ENCODE measurements at regions not wholly inside any gene's neighbourhood (a gene's known extent, or its start where the extent isn't known, plus 50 kb on each side); places are given as distances from the start of the nearest gene placed in this dataset.

- WGBS, 2 experiments (ENCODE audit: extremely low coverage in 1 of 2, insufficient coverage in 1 of 2, insufficient read length in 1 of 2, insufficient replicate concordance in 2 of 2, low coverage in 1 of 2, low lambda C conversion rate in 2 of 2, missing lambda C conversion rate in 1 of 2) = 24% methylated on average over 40 of the region's 44 CpGs; no CpG with 5 or more reads in 1 of the 2 experiments
- no peak overlapping the region for H4K5ac ChIP-seq (ENCODE audit: insufficient read length, low read depth, low read length)
- POLR2A ChIA-PET (ENCODE audit: partially characterized antibody) = interaction anchor here (0.7 to 3.8 kb wide), 4 partner anchors 11 to 394 kb away, joined by 3 to 27 read pairs (median 3); partner anchors contain the start of gene USF1
- CTCF ChIA-PET (ENCODE audit: partially characterized antibody) = interaction anchor here (0.6 to 2.9 kb wide), 19 partner anchors 10 to 258 kb away, joined by 3 to 26 read pairs (median 3); no protein-coding TSS in a partner anchor
- H2BK12ac ChIP-seq (ENCODE audit: low read depth, low read length) = no peak overlapping the region
- peak overlapping the region; percentile 96 for H2AFZ ChIP-seq (ENCODE audit: low read length)
- H3K36me3 ChIP-seq (ENCODE audit: control insufficient read depth in 2 of 4, insufficient read depth in 4 of 4, low read length in 3 of 4) = no peaks in the 10 kb centered on the region
- no peak overlapping the region for H3K23ac ChIP-seq (ENCODE audit: insufficient read length)
- no peak overlapping the region for H2BK20ac ChIP-seq (ENCODE audit: low read length)
- H2BK5ac ChIP-seq (ENCODE audit: low read depth, low read length) = 0 out of 2 replicates have a peak overlapping the region, but pooled peaks have one; percentile 1
- H2AK5ac ChIP-seq (ENCODE audit: low read depth, low read length) = no peak overlapping the region
- H3K18ac ChIP-seq (ENCODE audit: extremely low read depth, low read length) = no peak overlapping the region
- peaks cover 0 to 5% (median 2%) of the 10 kb centered on the region in 4 experiments; a peak in 3 of 7 replicates for H3K4me1 ChIP-seq (replicated peaks in 1 of 4; ENCODE audit: control insufficient read depth in 3 of 4, insufficient read depth in 4 of 4, low read length in 3 of 4)
- H2BK15ac ChIP-seq (ENCODE audit: low read length) = no peak overlapping the region
- H3K9ac ChIP-seq (replicated peaks in 1 of 4; ENCODE audit: extremely low read depth in 1 of 4, low read depth in 3 of 4, low read length in 3 of 4) = peak overlapping the region in 2 of 4 experiments; percentile 36 to 48; a peak in 2 of 7 replicates
- peaks cover 10 to 35% (median 21%) of the 10 kb centered on the region in 4 experiments for H3K27me3 ChIP-seq (replicated peaks in 1 of 4; ENCODE audit: control insufficient read depth in 3 of 4, extremely low read depth in 1 of 4, insufficient read depth in 3 of 4, low read length in 3 of 4)
- H3K9me3 ChIP-seq (ENCODE audit: insufficient read depth in 2 of 2, low read depth in 1 of 2, low read length in 1 of 2) = no peaks in the 10 kb centered on the region
- DNase-seq (ENCODE audit: low read depth in 1 of 2, low spot score in 2 of 2) (peak; percentile 23 to 60), FAIRE-seq (no peak)
- no peak overlapping the region for H3K56ac ChIP-seq (replicated peaks; ENCODE audit: insufficient read length, low read depth, low read length)
- H4K20me1 ChIP-seq (replicated peaks in 1 of 2; ENCODE audit: control insufficient read depth in 1 of 2, insufficient read depth in 2 of 2, low read length in 2 of 2) = no peaks in the 10 kb centered on the region
- peak overlapping the region; percentile 91 for H4K91ac ChIP-seq (replicated peaks; ENCODE audit: insufficient read length, low read length)
- peak overlapping the region; percentile 46 to 88 (median 68) for H3K4me3 ChIP-seq (ENCODE audit: extremely low read depth in 1 of 4, insufficient read depth in 2 of 4, low read depth in 3 of 4, low read length in 4 of 4)
- H3K23me2 ChIP-seq (ENCODE audit: low read depth, low read length) = peaks cover 8% of the 10 kb centered on the region; the same call in 1 of the 2 replicates
- H4K8ac ChIP-seq (ENCODE audit: extremely low read depth, insufficient read depth, low read length) = no peak overlapping the region; the same call in 1 of the 2 replicates
- no peak overlapping the region for H3K4ac ChIP-seq (replicated peaks; ENCODE audit: insufficient read length, low read depth, low read length)
- peak overlapping the region; percentile 56 to 95 for H3K4me2 ChIP-seq (ENCODE audit: insufficient read depth in 1 of 2, low read depth in 2 of 2, low read length in 2 of 2)
- H3K27ac ChIP-seq (ENCODE audit: low read depth, low read length) = no peak overlapping the region
- H2BK120ac ChIP-seq (replicated peaks; ENCODE audit: low read depth, low read length) = no peak overlapping the region
- H3K79me1 ChIP-seq (ENCODE audit: low read depth, low read length) = no peaks in the 10 kb centered on the region
- no peaks in the 10 kb centered on the region for H3K79me2 ChIP-seq (ENCODE audit: control insufficient read depth in 1 of 2, insufficient read depth in 2 of 2, low read length in 2 of 2)
- H3K14ac ChIP-seq (ENCODE audit: insufficient read length) = no peak overlapping the region
- TF ChIP-seq CTCF (IDR thresholded peaks at IDR 0.05; ENCODE audit: control extremely low read depth in 1 of 3, insufficient read depth in 1 of 3, low read depth in 1 of 3, low read length in 3 of 3) = no peak
- no peak for TF ChIP-seq SRF (IDR thresholded peaks at IDR 0.05; ENCODE audit: low read depth, low read length)
- TF ChIP-seq JUND (IDR thresholded peaks at IDR 0.05; ENCODE audit: low read length) = no peak
- peak; percentile 40 for TF ChIP-seq CTBP2 (IDR thresholded peaks at IDR 0.05; ENCODE audit: borderline replicate concordance, insufficient read depth, insufficient read length, low read length)
- TF ChIP-seq FOSL1 (IDR thresholded peaks at IDR 0.05; ENCODE audit: insufficient read depth, low read depth, low read length) = no peak
- TF ChIP-seq EZH2 (IDR thresholded peaks at IDR 0.05; ENCODE audit: low read depth, low read length, severe bottlenecking) = peak; percentile 79
- 0 out of 2 replicates have a peak, but pooled peaks have one; percentile 1 for TF ChIP-seq PHF8 (conservative IDR thresholded peaks at IDR 0.05; ENCODE audit: low read depth, low read length)
- no peak for TF ChIP-seq TAF1 (IDR thresholded peaks at IDR 0.05; ENCODE audit: low read depth, low read length)
These were observed 65.7 kb upstream of the FCGR2A start for GRCh38 chr1:161439280-161440232.

Measured in H1 (cell line).